ENCODE measurements at regions not wholly inside any gene's neighbourhood (a gene's known extent, or its start where the extent isn't known, plus 50 kb on each side); places are given as distances from the start of the nearest gene placed in this dataset.

- TF ChIP-seq POLR2AphosphoS5 (IDR thresholded peaks at IDR 0.05; ENCODE audit: low read depth, low read length) = no peak
- TF ChIP-seq FOXP2 (optimal IDR thresholded peaks at IDR 0.05; ENCODE audit: borderline replicate concordance, extremely low read depth, extremely low read length, insufficient read depth) = no peak
- TF ChIP-seq TAF1 (IDR thresholded peaks at IDR 0.05; ENCODE audit: borderline replicate concordance, insufficient read depth, low read length) = no peak
- TF ChIP-seq SIN3A (IDR thresholded peaks at IDR 0.05; ENCODE audit: borderline replicate concordance, insufficient read depth, low read length) = no peak
- no peak for TF ChIP-seq REST (IDR thresholded peaks at IDR 0.05; ENCODE audit: insufficient read depth in 1 of 2, low read depth in 2 of 2, low read length in 2 of 2)
Observed at GRCh38 chr16:85251225-85251760, 139.0 kb upstream of the CIBAR2 start.
